Natural killer cell (primary cell): ENCODE measurements at regions not wholly inside any gene's neighbourhood (a gene's known extent, or its start where the extent isn't known, plus 50 kb on each side); places are given as distances from the start of the nearest gene placed in this dataset.

Source experiments
- ATAC-seq, 3 donors: fragments of 150-1000 bp in 2 of 3; fragments of 200-7000 bp in 1 of 3; cut with Tn5 transposase; 1 replicate in 1 of 3; 2 replicates in 2 of 3; pipeline ENCODE4 v1.10.0; 2021; ENCODE audit warnings: mild to moderate bottlenecking in 2 of 3, moderate library complexity in 2 of 3
- DNase-seq, 2 donors: peaks; one replicate each; pipeline versions ENCODE4 v3.0.0 to v3.0.0-alpha.2; 2013 to 2021; ENCODE audit warnings: mixed read lengths in 1 of 2
- H3K27ac ChIP-seq: one replicate; pipeline ENCODE4 v1.5.1; 2013; ENCODE audit warnings: mild to moderate bottlenecking, low read length
- H3K27me3 ChIP-seq: one replicate; pipeline ENCODE4 v1.6.1; 2013; ENCODE audit warnings: low read length; ENCODE audit not compliant: control insufficient read depth, insufficient read depth
- H3K36me3 ChIP-seq: one replicate; pipeline ENCODE4 v1.6.1; 2013; ENCODE audit warnings: low read length; ENCODE audit not compliant: control insufficient read depth, insufficient read depth
- H3K4me1 ChIP-seq: one replicate; pipeline ENCODE4 v1.6.1; 2013; ENCODE audit warnings: low read length; ENCODE audit not compliant: control insufficient read depth, insufficient read depth
- H3K4me3 ChIP-seq: one replicate; pipeline ENCODE4 v1.5.1; 2013; ENCODE audit warnings: low read length
- H3K9me3 ChIP-seq: one replicate; pipeline ENCODE4 v1.6.1; 2013; ENCODE audit warnings: low read length; ENCODE audit not compliant: control insufficient read depth, insufficient read depth
- H3K27ac Mint-ChIP-seq, 2 donors: one replicate each; pipeline ENCODE4 v1.8.0; 2022; ENCODE audit warnings: mild to moderate bottlenecking in 2 of 2, mixed read lengths in 2 of 2, moderate library complexity in 1 of 2
- H3K27me3 Mint-ChIP-seq, 2 donors: one replicate each; pipeline ENCODE4 v1.8.0; 2022; ENCODE audit warnings: low read depth in 2 of 2, mixed read lengths in 2 of 2
- H3K36me3 Mint-ChIP-seq: one replicate; pipeline ENCODE4 v1.8.0; 2022; ENCODE audit warnings: mixed read lengths
- H3K4me1 Mint-ChIP-seq, 2 donors: one replicate each; pipeline ENCODE4 v1.8.0; 2022; ENCODE audit warnings: mixed read lengths in 2 of 2
- H3K4me3 Mint-ChIP-seq: one replicate; pipeline ENCODE4 v1.8.0; 2022; ENCODE audit warnings: mild to moderate bottlenecking, moderate library complexity, mixed read lengths
- H3K9me3 Mint-ChIP-seq, 2 donors: one replicate each; pipeline ENCODE4 v1.8.0; 2022; ENCODE audit warnings: mixed read lengths in 2 of 2
- CTCF ChIP-seq: fragments of 200-600 bp; IDR thresholded peaks from one replicate; pipeline ENCODE4 v1.8.0; 2022; ENCODE audit warnings: antibody characterized with exemption
- WGBS: methylation state at CpG from one replicate; pipeline ENCODE4 v1.1.7; 2013; ENCODE audit warnings: missing lambda C conversion rate; ENCODE audit not compliant: insufficient coverage; 5-methylcytosine and 5-hydroxymethylcytosine counted together
- intact Hi-C: fragments of 100-400 bp; cut with micrococcal nuclease; formaldehyde crosslinking; loops from one replicate; pipeline ENCODE4 v1.14.2; 2022

- H3K27ac ChIP-seq: no peak overlapping the region
- no peaks in the 10 kb centered on the region for H3K27me3 ChIP-seq
- Mint-ChIP-seq H3K27ac (no peak overlapping the region), H3K4me3 (no peak overlapping the region), H3K4me1 (no peaks in the 10 kb centered on the region), H3K36me3 (no peaks in the 10 kb centered on the region), H3K9me3 (peaks cover 9 to 12% of the 10 kb centered on the region in 2 donors), H3K27me3 (no peaks in the 10 kb centered on the region)
- no peaks in the 10 kb centered on the region for H3K36me3 ChIP-seq
- no peaks in the 10 kb centered on the region for H3K4me1 ChIP-seq
- peaks cover 3% of the 10 kb centered on the region for H3K9me3 ChIP-seq
- intact Hi-C loops: no loop called here
- TF ChIP-seq CTCF: no peak
- ATAC-seq (no peak), DNase-seq (no peak)
- H3K4me3 ChIP-seq: no peak overlapping the region
Observed at GRCh38 chr4:62256479-62256878, 1056.4 kb downstream of the ADGRL3 start.

- intact Hi-C loops: no loop called here
- Histone ChIP-seq H3K9me3 (no peaks in the 10 kb centered on the region), H3K4me3 (no peak overlapping the region), H3K36me3 (no peaks in the 10 kb centered on the region), H3K27me3 (no peaks in the 10 kb centered on the region), H3K4me1 (no peaks in the 10 kb centered on the region), H3K27ac (no peak overlapping the region)
- no peak for TF ChIP-seq CTCF
- Mint-ChIP-seq H3K27me3 (no peaks in the 10 kb centered on the region), H3K36me3 (no peaks in the 10 kb centered on the region), H3K4me1 (no peaks in the 10 kb centered on the region), H3K27ac (no peak overlapping the region), H3K9me3 (peaks cover 7 to 9% of the 10 kb centered on the region in 2 donors), H3K4me3 (no peak overlapping the region)
- WGBS: no CpG with 5 or more reads among the region's 1 CpG
- no peak for DNase-seq
- ATAC-seq: no peak
Observed at GRCh38 chr4:62252728-62253127, 1052.6 kb downstream of the ADGRL3 start.

- Histone ChIP-seq H3K4me3 (no peak overlapping the region), H3K36me3 (no peaks in the 10 kb centered on the region), H3K27ac (peak overlapping the region; percentile 31), H3K4me1 (no peaks in the 10 kb centered on the region), H3K9me3 (no peaks in the 10 kb centered on the region), H3K27me3 (no peaks in the 10 kb centered on the region)
- no peaks in the 10 kb centered on the region for H3K36me3 Mint-ChIP-seq
- intact Hi-C loops: no loop called here
- ATAC-seq (peak; percentile 89 to 92 (median 91)), DNase-seq (peak; percentile 4 to 16)
- peaks cover 6 to 7% of the 10 kb centered on the region in 2 donors for H3K9me3 Mint-ChIP-seq
- no peaks in the 10 kb centered on the region for H3K4me1 Mint-ChIP-seq
- TF ChIP-seq CTCF: no peak
- H3K27ac Mint-ChIP-seq: peak overlapping the region; percentile 15 to 72
- no peak overlapping the region for H3K4me3 Mint-ChIP-seq
- no peaks in the 10 kb centered on the region for H3K27me3 Mint-ChIP-seq
- 61% methylated on average over 4 of the region's 5 CpGs for WGBS
Observed at GRCh38 chr4:62250100-62250499, 1050.0 kb downstream of the ADGRL3 start.

- H3K4me3 Mint-ChIP-seq: no peak overlapping the region
- H3K4me1 Mint-ChIP-seq: peaks cover 0 to 5% of the 10 kb centered on the region in 2 donors
- H3K27ac Mint-ChIP-seq: no peak overlapping the region
- intact Hi-C loops: loop anchor here (10.0 kb wide), 1 partner anchor 401 kb away; no protein-coding TSS in a partner anchor
- ATAC-seq: no peak
- Histone ChIP-seq H3K4me1 (no peaks in the 10 kb centered on the region), H3K27me3 (no peaks in the 10 kb centered on the region), H3K27ac (no peak overlapping the region), H3K36me3 (no peaks in the 10 kb centered on the region), H3K9me3 (no peaks in the 10 kb centered on the region), H3K4me3 (no peak overlapping the region)
- no peaks in the 10 kb centered on the region for H3K27me3 Mint-ChIP-seq
- WGBS: 89% methylated on average over 1 of the region's 1 CpG
- H3K9me3 Mint-ChIP-seq: peaks cover 6 to 12% of the 10 kb centered on the region in 2 donors
- H3K36me3 Mint-ChIP-seq: no peaks in the 10 kb centered on the region
- DNase-seq: no peak
- TF ChIP-seq CTCF: no peak
Observed at GRCh38 chr4:62243895-62244294, 1043.8 kb downstream of the ADGRL3 start.
